AG04449 (cell line): ENCODE measurements at regions not wholly inside any gene's neighbourhood (a gene's known extent, or its start where the extent isn't known, plus 50 kb on each side); places are given as distances from the start of the nearest gene placed in this dataset.

Experiments used
- CTCF ChIA-PET: fragments of 350-600 bp; formaldehyde crosslinking; extraction: SDS; loops from one replicate; lab custom pipeline; 2021; ENCODE audit warnings: antibody characterized with exemption; lab: Yijun Ruan, JAX
- POLR2A ChIA-PET: fragments of 400-600, 350-600 bp; formaldehyde crosslinking; extraction: SDS; loops from one replicate; lab custom pipeline; 2020; ENCODE audit warnings: antibody characterized with exemption, inconsistent platforms; lab: Yijun Ruan, JAX
- DNase-seq: peaks from one replicate; pipeline ENCODE4 v3.0.0-alpha.2; 2010; ENCODE audit warnings: low read depth, low spot score
- H3K4me3 ChIP-seq: 2 replicates; pipeline ENCODE4 v1.5.1; 2011; ENCODE audit warnings: low read depth, mild to moderate bottlenecking, control low read depth, low read length
- TF ChIP-seq, protein P1 (sequence below): IDR thresholded peaks from one replicate; pipeline ENCODE4 v1.5.1; 2011; ENCODE audit warnings: mild to moderate bottlenecking, moderate library complexity, low read length, control low read depth, inconsistent platforms; ENCODE audit not compliant: insufficient read depth; ENCODE audit errors: missing control alignments

DNA sequence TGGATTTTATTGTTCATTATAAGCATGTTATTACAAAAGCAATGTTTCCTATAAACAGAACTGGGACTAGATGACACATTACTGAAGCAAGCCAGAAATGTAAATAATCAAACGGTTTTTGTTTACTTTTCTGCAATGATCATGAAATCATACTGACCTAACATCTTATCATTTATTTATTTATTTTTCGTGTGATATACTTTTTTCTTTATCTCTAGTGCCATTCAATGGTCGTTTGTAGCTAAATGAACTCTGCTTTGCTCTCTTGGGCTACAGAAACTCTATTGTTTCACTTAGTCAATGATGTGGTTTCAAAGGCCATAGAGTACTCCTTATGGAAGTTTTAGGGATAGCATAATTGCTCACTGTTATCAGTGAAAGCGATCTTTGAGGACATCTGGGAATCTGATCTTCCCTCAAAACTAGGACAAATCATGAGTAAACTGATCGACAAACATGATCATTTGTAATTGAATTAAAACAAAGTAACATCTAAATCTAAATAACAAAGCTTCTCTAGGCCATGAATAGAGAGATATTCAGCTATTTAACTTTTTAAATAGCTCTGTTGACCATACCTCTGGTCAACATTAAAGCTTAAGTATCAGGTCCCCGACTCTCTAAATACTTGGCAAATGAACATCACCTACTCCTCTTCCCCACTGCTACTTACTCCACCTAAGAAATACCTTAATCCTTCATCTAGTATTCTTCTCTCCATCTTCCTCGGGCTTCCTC, 933.4 kb downstream of the TFAP2A start:
- no peak for DNase-seq
- ChIA-PET POLR2A (interaction anchor here (0.7 kb wide), 1 partner anchor 58 kb away, joined by 3 read pairs; no protein-coding TSS in a partner anchor), CTCF (interaction anchor here (0.6 to 1.3 kb wide), 5 partner anchors 10 to 61 kb away, joined by 3 read pairs; no protein-coding TSS in a partner anchor)
- no peak overlapping the region for H3K4me3 ChIP-seq
- TF ChIP-seq, protein P1, sequence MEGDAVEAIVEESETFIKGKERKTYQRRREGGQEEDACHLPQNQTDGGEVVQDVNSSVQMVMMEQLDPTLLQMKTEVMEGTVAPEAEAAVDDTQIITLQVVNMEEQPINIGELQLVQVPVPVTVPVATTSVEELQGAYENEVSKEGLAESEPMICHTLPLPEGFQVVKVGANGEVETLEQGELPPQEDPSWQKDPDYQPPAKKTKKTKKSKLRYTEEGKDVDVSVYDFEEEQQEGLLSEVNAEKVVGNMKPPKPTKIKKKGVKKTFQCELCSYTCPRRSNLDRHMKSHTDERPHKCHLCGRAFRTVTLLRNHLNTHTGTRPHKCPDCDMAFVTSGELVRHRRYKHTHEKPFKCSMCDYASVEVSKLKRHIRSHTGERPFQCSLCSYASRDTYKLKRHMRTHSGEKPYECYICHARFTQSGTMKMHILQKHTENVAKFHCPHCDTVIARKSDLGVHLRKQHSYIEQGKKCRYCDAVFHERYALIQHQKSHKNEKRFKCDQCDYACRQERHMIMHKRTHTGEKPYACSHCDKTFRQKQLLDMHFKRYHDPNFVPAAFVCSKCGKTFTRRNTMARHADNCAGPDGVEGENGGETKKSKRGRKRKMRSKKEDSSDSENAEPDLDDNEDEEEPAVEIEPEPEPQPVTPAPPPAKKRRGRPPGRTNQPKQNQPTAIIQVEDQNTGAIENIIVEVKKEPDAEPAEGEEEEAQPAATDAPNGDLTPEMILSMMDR, result no peak

DNA sequence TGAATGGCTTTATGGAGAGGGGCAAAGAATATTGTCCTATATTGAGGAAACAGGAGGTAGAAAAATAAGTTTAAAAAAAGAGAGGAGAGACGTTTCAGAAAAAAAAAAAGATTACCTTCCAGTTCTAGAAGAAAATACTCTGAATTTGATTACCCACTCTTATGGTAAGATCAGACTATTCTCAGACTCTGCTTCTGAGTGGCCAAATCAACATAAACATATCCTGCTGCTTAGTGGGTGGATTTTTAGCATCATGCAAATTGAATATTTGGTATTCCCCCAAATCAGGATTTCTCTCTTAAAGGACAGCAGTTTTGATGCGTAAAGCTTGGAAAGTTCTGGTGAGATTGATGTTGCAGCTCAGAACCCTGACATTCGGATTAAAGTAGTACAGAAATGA, 946.6 kb downstream of the TFAP2A start:
- ChIA-PET CTCF (interaction anchor here (0.6 kb wide), 1 partner anchor 580 kb away, joined by 3 read pairs; no protein-coding TSS in a partner anchor), POLR2A (no interaction called here)
- no peak overlapping the region for H3K4me3 ChIP-seq
- TF ChIP-seq, protein P1, result no peak
- no peak for DNase-seq

DNA sequence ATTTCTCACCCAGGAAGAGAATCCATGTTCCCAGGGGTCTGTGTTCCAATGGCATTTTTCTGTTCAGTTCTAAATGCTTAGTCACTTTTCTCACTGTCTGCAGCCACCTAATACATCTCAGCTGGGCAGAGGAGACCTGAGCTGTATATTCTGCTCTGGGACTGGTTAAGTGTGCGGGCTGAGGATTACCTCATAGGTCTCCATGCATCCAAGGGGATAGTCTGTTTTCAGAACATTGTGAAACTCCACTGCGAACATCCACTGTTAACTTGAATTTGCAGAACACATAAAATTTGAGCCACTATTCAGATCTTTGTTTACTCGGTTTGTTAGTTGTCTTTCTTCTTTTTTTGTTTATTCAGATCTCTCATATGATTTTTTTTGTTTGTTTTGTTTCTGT, 947.1 kb downstream of the TFAP2A start:
- POLR2A ChIA-PET, result no interaction called here
- no peak overlapping the region for H3K4me3 ChIP-seq
- DNase-seq, result peak; percentile 40
- CTCF ChIA-PET, result interaction anchor here (1.4 kb wide), 1 partner anchor 10 kb away, joined by 3 read pairs; no protein-coding TSS in a partner anchor
- TF ChIP-seq, protein P1, result no peak

DNA sequence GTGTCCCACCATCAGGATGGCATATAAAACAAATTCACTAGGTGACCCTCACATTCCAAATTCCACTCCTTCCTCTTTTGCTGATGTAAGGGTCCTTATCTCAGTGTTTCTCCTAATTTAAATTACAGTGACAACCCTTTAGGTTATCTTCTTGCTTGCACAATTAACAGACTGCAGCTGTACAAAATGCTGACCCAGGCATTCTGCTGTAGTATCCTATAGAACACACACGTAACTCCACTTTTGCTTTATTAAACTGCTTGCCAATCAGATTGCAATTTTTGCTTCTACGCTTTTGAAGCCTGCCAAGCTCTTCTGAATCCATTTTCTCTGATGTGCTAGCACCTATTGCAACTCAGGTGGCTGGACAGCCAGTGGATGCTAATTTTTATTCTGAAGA, 950.3 kb downstream of the TFAP2A start:
- ChIA-PET CTCF (interaction anchor here (1.3 kb wide), 1 partner anchor 13 kb away, joined by 3 read pairs; no protein-coding TSS in a partner anchor), POLR2A (interaction anchor here (0.8 kb wide), 1 partner anchor 13 kb away, joined by 3 read pairs; no protein-coding TSS in a partner anchor)
- TF ChIP-seq, protein P1, result no peak
- DNase-seq, result no peak
- no peak overlapping the region for H3K4me3 ChIP-seq

DNA sequence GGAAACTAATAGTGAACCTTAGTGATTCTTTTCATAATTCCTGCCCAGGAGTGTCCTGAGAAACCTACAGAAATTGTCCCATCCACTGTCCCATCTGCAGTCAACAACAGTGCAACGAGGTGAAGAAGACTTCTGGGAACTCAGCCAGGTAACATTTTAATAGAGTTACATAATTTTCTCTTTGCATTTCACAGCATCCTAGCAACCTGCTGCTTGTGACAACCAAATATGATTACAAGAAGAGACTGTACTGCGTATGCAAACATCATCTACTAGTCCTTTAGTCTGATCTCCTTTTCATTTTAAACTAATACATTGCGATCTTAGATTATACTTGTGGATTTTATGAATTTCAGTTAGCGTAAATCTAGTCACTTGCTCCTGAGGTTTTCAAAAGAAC, 951.6 kb downstream of the TFAP2A start:
- no peak overlapping the region for H3K4me3 ChIP-seq
- CTCF ChIA-PET, result interaction anchor here (1.3 kb wide), 1 partner anchor 14 kb away, joined by 3 read pairs; no protein-coding TSS in a partner anchor
- DNase-seq, result no peak

DNA sequence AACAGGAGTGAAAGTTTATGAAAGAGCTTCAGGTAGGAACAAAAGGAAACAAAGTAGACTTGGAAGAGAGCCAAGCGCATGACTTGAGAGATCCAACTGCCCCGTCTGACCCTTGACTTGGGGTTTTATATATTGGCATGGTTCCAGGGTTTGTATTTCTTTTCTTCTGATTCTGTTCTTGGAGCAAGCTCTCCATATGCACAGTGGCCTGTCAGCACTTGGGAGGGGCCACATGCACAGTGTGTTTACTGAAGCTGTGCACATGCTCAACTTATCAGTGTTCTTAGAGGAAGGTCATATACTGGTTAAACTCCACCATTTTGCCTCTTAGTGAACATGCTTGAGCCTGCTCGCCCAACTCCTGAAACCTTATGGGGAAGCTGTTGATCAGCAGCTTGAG, 953.7 kb downstream of the TFAP2A start:
- CTCF ChIA-PET, result no interaction called here

More for the DNA sequence above, 951.6 kb downstream of the TFAP2A start:
- POLR2A ChIA-PET, result no interaction called here
- TF ChIP-seq, protein P1, result no peak

More for the DNA sequence above, 953.7 kb downstream of the TFAP2A start:
- TF ChIP-seq, protein P1, result no peak
- POLR2A ChIA-PET, result no interaction called here
- no peak overlapping the region for H3K4me3 ChIP-seq
- no peak for DNase-seq
